ENCODE measurements at regions not wholly inside any gene's neighbourhood (a gene's known extent, or its start where the extent isn't known, plus 50 kb on each side); places are given as distances from the start of the nearest gene placed in this dataset.

DNA sequence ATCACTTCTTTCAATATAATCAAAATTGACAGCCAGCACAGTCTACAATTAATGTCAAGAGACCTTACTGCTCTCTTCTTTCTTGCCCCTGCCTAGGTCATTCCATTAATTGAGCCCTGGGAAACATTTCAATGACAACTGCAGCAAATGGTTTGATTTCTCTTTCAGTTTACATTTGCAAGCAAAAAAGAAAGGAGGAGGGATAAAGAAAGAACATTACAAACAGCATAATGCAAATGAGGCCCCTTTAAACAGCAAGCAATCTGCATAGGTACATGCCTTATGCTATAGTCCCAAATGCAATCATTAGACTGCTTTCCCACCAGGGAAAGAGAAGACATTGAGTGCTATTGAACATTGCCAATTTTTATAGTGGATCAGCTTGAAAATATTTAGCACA is 655.0 kb upstream of the CDH2 start:
- DNase-seq (ENCODE audit: low read depth in 3 of 3, low spot score in 2 of 3), result no peak

DNA sequence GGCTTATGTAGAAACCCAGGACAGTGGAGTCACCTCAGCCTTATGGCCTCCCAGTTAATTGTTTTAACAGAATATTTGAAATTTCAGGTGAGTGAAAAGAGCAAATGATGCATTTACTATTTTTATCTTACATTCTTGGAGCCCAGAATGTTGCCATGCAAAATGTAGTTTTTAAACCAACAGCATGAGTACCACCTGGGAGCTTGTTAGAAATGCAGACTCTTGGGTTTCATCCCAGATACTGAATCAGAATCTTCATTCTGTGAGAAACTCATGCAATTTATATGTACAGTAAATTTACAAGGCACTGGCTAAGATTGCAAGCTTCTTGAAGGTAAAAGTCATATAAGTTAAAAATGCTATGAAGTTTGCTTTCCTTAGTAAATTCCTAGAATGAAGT is 654.5 kb upstream of the CDH2 start:
- no peak for DNase-seq (ENCODE audit: low read depth in 3 of 3, low spot score in 2 of 3)

DNA sequence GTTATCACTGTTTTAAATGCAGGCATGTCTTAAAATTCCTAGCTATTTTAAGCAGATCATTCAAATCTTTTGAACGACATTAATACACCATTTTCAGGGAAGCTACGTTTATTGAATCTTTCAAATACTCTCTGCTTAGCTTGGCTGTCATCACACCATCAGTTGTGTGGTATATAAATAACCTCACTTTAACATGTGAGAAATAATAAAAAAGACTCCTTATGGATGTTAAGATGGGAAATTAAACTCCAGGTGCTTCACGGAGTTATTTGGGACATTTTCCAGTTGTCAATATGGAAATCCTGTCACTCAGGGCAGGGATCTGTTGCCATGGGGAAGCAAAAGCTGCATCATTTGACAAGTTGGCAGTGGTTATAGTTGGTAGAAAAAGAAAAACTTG is 649.2 kb upstream of the CDH2 start:
- DNase-seq (ENCODE audit: low read depth in 3 of 3, low spot score in 2 of 3), result no peak

DNA sequence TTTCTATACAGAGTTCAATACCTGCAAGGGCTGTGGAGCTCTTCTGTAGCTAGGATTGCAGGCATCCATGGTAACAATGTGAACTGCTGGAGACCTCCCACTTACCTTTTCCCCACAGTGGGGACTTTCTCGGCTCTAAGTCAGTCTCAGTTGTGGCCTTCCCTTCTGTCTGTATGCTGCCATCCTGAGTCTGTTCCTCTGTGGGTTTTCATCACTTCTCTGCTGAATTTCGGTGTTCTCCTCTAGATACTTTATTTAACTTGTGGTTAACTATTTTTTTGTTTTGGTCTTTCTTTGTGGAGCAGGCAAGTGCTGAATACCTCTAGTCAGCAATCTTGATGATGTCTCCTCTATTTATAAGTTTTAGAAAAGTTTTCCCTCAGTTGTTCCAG is 647.2 kb upstream of the CDH2 start:
- DNase-seq (ENCODE audit: low read depth in 3 of 3, low spot score in 2 of 3), result no peak

DNA sequence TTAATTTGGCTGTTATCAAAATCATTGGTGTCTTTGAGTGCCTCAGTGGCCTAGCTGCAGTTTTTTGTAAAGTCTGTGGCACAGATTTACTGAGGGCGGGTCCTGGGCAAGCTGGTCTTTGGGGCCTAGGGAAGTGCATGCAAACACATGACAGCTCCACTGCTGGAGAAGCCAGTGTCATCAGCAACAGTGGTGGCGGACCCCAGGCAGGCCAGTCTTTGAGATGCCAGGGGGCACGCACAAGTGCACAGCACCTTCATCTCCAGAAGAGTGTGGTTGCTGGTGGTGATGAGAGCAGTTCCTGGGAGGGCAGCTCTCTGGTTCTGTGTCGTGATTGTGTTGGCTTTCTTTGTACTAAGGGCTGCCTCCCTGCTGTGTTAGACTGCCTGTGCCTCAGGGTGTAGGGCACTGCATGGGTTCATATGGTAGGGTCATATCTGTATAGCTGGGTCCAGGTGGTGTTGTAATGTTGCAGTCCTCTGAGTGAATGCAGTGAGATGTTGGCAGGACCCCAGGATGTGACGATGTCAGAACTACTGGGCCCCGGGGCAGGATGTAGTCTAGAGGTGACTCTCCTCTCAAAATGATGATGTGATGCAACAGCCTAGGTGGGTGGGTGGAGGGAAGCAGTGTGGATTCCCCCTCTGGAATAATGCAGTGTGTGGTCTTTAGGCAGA is 646.7 kb upstream of the CDH2 start:
- DNase-seq (ENCODE audit: low read depth in 3 of 3, low spot score in 2 of 3), result no peak

DNA sequence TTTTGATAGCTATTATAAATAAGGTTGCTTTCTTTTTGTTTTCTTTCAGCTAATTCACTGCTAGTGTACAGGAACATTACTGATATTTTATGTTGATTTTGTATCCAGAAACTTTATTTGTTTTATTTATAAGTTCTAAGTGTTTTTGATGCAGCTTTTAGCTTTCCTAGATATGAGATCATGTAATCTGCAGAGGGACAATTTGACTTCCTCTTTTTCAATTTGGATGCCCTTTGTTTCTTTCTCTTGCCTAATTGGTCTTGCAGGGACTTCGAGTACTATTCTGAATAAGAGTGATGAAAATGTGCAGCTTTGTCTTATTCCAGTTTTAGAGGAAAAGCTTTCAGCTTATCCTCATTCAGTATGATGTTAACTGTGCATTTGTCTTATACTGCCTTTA is 643.4 kb upstream of the CDH2 start:
- DNase-seq (ENCODE audit: low read depth in 3 of 3, low spot score in 2 of 3), result no peak

DNA sequence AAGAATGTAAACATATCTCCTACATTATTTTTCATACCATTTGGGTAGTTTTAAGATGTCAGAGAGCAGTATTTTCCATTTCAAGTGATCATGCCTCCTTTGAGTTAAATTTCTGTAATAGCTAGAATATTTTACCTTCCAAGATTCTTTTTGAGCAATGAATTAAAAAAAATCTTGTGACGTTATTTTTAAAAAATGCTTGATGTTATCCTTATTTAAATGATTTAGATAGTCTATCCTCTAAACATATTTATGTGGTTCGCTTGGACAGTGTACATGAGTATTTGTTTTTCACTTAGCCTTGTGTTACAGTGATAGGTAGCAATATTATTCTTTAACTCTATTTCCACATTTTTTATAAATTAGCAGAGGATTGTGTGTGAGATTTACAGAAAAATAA is 639.2 kb upstream of the CDH2 start:
- no peak for DNase-seq (ENCODE audit: low read depth in 3 of 3, low spot score in 2 of 3)

DNA sequence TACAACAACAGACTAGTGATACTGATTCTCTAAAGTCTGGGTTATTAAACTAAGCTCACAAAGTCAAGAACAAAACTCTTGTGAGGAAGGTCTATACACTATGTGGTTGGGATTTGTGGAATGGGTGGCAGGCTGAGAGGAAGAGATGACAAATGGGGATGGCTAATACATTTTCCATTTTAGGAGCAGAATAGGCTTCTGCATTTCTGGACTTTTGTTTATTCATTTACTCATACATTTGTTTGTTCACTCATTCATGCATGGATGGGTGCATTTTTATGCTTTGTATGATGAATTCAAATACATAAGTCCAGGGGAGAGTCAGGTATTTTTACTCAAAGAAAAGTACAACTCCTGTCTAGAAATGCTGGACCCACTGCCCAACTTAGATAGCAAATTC is 637.4 kb upstream of the CDH2 start:
- DNase-seq (ENCODE audit: low read depth in 3 of 3, low spot score in 2 of 3), result no peak

DNA sequence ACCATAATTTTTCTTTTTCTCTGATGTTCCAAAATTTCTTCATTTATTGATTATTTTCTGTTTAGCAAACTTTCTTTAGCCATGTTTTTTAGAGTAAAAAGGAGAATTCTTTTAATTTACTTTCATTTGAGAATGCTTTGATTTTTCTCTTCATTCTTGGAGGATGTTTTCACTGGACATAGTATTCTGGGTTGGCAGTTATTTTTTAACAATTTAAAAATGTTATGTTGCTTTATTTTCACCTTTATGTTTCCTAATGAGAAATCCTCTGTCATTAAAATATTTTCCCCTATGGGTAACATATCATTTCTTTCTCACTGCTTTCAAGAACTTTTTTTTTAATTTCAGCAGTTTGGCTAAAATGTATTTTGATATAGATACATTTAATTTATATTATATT is 631.4 kb upstream of the CDH2 start:
- no peak for DNase-seq (ENCODE audit: low read depth in 3 of 3, low spot score in 2 of 3)

DNA sequence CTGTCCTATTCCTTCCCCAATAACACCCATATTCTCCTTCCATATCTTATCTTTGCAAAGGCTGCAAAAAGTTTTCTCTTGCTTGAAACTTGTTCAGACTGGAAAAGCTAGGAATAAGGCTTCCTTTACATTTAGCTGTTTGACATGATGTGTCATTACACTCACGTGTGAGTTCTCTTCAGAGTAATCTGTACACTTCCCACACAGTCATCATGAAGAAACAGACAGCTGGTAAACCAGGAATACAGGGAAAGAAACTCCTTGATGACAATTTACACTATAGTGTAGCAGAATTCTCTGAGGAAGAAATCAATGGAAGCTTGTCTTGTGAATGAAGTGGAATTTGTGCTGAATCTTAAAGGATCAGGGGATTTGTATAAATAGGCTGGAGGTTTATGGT is 628.6 kb upstream of the CDH2 start:
- no peak for DNase-seq (ENCODE audit: low read depth in 3 of 3, low spot score in 2 of 3)

DNA sequence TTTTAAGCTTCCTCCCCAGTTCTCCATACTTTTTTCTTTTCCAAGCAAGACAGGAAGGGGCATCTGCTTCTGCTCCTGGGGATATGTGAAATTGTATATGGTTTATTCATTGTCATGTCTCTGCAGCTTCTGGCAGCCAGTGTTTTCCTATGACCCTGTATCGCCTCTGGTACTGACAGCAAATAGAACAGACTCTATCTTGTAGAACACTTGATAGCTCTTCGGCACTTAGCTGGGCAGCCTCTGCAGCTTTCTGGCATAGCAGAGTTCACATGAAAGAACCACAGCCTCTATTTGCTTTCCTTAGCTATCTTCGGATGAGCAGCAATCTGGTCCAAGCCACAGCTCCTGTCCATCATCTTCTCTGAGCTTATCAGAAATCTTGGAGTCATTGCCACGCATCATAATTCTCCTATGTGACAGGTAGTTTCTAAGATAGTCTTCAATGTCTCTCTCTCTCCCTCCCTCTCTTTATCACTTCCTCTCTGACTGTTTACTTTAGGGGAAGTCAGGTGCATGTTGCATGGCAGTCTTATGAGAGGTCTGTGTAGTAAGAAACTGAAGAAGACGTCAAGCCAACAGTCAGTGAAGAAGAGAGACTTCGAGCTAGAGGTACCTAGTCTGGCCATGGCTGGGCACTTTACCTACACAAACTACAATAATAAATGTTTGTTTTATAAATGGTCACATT is 627.7 kb upstream of the CDH2 start:
- DNase-seq (ENCODE audit: low read depth in 3 of 3, low spot score in 2 of 3), result no peak

DNA sequence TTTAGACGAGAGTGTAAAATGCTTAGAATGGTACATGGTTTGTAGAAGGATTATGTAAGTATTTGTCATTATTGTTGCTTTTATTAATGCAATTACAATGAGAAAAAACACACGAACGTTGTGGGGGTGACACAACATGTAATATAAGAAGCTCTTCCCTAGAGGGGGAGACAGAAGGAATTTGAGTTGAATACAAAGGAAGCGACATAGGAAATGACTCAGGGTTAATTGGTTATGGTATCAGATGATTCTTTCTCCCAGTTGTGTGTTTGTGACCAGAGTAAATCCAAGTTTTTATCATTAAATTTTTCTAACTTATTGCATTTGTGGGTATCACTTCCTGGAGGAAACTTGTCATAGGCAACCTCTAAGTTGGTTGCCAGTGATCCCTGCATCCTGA is 625.6 kb upstream of the CDH2 start:
- no peak for DNase-seq (ENCODE audit: low read depth in 3 of 3, low spot score in 2 of 3)

DNA sequence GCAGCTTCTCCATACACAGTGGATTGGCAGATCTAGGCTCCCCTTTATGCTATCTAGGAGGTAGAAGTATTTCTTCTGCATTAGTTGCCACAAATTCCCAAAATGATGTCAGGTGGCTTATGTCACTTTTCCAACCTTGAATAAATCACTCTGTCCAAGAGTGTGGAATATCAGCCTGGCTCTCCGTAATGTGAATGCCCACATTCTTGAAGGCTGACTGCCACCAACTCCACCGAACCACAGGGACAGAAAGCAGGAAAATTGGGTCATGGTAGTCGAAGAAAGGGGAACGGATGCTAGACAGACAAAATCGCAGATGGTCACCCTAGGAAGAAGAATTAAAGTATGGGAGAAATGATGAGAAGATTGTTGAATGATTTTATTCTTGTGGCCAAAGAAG is 624.9 kb upstream of the CDH2 start:
- DNase-seq (ENCODE audit: low read depth in 3 of 3, low spot score in 2 of 3), result no peak

DNA sequence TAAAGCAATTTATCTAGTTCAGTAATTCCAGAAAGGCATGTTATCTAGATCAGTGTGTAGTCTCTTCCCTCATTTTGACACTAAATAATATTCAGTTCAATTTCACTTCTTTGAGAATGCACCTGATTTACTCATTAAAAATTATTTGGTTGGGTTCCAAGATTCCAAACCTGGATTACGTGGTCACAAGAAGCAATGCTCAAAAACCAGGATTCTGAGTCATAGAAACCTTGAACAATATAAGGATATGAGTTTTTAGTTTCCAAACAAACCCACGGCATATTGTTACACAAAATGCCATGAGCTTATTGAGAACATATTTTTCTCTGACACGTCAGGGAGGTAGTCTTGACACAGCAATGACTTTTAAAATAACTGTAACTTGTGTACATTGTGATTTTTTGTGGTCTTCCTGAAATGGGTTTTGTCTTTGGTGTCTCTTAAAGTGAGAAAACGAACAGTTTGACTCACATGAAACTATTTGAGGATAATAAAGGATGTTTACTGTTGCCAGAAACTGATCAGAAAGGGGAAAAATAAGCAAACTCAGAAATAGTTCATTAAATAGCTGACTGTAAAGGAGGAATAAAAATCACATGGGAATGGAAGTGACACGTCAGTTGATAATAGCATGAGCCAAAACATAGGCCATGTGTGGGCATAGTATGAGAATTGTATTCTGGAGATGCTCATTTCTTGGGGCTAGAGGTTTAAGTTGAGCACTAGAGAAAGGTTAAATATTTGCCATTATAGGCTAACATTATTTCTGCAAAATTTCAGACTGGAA is 617.7 kb upstream of the CDH2 start:
- no peak for DNase-seq (ENCODE audit: low read depth in 3 of 3, low spot score in 2 of 3)

DNA sequence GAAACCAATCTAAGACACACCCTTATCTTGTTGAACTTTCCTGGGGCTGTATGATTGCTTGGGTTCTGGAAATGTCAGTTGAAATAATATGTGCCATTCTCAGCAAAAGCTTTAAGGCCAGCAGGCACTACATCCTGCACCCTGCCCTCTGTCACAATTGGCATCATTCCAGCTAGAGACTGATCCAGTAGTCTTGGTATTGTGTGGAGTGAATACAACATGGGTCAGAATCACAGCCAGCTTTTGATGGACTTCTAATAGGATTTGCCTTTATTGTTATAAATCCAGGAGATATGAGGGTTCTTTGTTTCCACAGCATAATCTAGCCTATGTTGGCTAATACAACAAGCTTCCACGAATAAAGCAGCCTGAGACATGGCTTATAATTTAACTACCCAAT is 617.0 kb upstream of the CDH2 start:
- no peak for DNase-seq (ENCODE audit: low read depth in 3 of 3, low spot score in 2 of 3)

DNA sequence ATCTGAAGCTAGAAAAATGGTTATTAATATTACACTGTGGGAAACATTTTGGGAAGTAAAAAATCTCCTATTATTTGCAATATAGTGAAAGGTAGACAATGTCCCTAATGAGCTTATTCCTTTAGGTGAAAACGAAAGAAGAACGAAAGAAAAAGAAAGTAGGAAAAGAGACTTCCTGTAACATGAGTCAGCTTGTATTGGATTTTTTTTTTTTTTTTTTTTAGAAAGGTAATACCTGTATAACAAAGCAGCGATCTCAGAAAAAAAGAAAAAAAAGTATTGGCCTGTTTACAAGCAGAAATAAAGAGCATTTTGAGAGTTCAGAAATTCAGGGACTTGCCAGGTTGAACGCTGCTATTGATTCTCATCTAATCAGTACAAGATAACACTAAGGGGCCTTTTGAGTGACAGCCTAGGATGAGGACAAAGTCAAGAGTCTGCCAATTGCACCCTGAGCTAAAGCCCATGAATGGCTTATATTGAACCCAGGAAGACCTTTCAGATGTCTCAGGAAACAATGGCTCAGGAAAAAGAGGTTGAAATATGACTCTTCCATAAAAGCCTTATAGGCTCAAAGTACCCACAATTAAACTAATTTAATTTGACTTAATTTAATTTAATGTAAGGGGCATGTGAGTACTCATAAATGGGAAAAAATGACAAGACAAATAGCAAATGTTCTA is 615.6 kb upstream of the CDH2 start:
- DNase-seq (ENCODE audit: low read depth in 3 of 3, low spot score in 2 of 3), result no peak

DNA sequence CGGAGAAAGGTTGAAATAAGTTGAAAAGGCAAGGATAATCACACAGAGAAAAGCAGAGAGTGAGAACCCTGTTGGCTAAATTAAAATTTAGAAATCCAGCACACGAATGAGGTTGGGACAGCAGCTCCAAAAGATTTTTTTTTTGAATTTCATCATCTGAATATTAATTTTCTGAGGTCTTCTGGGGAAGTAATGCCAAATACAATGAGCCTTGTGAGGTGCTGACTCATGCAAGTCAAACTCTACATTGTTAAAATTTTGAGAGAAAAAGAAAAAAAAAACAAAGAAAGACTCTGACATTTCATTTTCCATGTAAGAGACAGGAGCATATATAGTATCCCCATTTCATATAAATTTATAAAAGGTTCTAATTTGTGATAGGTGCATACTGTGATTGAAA is 614.2 kb upstream of the CDH2 start:
- DNase-seq (ENCODE audit: low read depth in 3 of 3, low spot score in 2 of 3), result no peak

DNA sequence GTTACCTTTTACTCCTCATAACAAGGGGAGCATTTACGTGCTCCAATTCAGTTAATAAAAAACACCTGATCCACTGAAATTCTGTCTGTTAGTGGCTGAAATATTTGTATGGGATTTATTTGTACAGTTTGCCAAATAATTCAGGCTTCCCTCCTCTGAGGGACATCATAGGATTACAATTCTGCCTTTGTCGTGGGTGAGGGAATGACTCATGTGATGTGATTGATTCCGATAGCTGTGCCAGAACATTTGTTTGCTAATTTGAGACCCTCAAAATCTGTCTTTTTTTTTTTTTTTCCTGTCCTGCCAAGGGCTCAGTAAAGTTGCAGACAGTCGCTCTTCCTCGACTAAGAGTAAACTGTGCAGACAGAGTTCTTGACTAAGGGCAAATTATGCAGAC is 612.6 kb upstream of the CDH2 start:
- no peak for DNase-seq (ENCODE audit: low read depth in 3 of 3, low spot score in 2 of 3)

DNA sequence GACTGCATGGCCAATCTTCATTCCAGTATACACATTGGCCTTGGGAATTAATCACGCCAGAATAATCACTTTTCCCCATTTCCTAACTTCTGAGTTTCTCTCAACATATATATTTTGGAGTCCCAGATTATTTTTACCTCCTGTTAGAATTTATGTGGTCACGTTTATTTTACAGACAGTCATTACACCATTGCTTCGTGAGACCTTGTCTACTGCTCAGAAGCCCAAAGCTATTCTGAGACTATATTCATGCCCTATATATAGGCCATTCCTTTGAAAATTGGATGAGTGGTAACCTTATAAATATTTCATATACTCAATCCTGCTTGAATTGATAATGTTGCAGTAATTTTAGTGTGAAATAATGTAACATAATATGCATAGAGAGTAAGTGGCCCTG is 610.0 kb upstream of the CDH2 start:
- no peak for DNase-seq (ENCODE audit: low read depth in 3 of 3, low spot score in 2 of 3)

DNA sequence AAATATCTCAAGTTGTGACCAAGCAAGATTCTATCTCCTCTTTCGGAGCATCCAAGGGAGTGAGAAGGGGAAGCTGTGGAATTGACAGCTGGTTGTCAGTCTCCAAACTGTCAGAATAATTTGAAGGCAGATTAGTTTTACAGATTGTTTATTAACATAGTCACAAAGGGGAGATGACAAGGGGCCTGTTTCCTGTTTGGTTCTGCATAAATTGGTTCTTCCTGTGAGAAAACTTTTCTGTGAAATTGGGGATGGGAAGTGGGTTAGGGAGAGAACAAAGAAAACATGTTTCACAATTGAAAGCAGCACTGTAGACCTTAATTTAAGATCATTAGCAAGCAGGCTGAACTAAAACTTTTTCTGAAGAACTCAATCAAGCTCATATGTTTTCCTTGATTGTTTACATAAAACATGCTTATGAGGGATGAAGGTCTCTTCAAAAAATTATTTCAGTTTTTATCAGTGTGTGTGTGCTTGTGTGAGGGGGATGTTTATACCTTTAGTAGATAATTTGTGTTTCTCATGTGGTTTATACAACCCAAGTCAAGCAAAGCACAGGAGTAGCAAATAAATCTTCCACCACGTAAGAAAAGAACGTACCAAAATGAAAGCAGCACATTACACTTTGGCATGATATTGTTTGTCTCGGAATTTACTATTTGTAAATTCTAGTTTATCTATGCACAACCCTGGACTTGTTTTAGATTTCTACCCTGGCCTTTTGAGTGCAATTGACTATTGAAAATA is 604.9 kb upstream of the CDH2 start:
- DNase-seq (ENCODE audit: low read depth in 3 of 3, low spot score in 2 of 3), result no peak

DNA sequence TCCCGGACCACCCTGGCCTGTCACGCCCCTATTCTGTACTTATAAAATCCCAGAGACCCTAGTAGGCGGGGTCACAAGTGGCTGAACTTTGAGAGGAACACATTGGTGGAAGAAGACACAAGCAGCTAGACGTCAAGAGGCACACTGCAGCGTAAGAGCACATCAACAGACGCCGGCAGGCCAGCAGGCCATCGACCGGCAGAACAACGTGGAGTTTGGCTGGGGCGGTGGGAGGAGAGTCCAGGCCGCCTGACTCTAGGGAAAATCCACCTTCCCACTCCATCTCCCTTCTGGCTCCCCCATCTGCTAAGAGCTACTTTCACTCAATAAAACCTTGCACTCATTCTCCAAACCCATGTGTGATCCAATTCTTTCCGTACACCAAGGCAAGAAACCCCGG is 601.8 kb upstream of the CDH2 start:
- DNase-seq (ENCODE audit: low read depth in 3 of 3, low spot score in 2 of 3), result no peak
